KMS-11 (cell line): ENCODE measurements at regions not wholly inside any gene's neighbourhood (a gene's known extent, or its start where the extent isn't known, plus 50 kb on each side); places are given as distances from the start of the nearest gene placed in this dataset.
A peak's percentile ranks its signal among the peaks of the same experiment; 100 is the strongest.

Experiments
- H2AFZ ChIP-seq: fragments of 200-600 bp; sonication (generic); 2 replicates; pipeline ENCODE4 v1.6.1; 2016; ENCODE audit warnings: antibody characterized with exemption, mixed run types, low read depth
- H3K27ac ChIP-seq: fragments of 200-600 bp; sonication (generic); 2 replicates; pipeline ENCODE4 v1.6.1; 2016; ENCODE audit warnings: mild to moderate bottlenecking, mixed run types
- H3K27me3 ChIP-seq: fragments of 200-600 bp; sonication (generic); 2 replicates; pipeline ENCODE4 v1.6.1; 2017; ENCODE audit warnings: mild to moderate bottlenecking, low read depth, mixed run types, moderate library complexity; ENCODE audit not compliant: insufficient read depth
- H3K36me3 ChIP-seq: fragments of 200-600 bp; sonication (generic); 2 replicates; pipeline ENCODE4 v1.6.1; 2017; ENCODE audit warnings: mild to moderate bottlenecking, mixed run types; ENCODE audit not compliant: insufficient read depth
- H3K4me1 ChIP-seq: fragments of 200-600 bp; sonication (generic); 2 replicates; pipeline ENCODE4 v1.6.1; 2016; ENCODE audit warnings: mild to moderate bottlenecking, low read depth, mixed run types; ENCODE audit not compliant: poor library complexity, severe bottlenecking
- H3K4me2 ChIP-seq: fragments of 200-600 bp; sonication (generic); 2 replicates; pipeline ENCODE4 v1.7.0; 2016; ENCODE audit warnings: mild to moderate bottlenecking, mixed run types
- H3K4me3 ChIP-seq: fragments of 200-600 bp; sonication (generic); IDR thresholded peaks from 2 replicates; pipeline ENCODE4 v1.6.1; 2017; ENCODE audit warnings: low read depth, low read length, mixed read lengths; ENCODE audit not compliant: insufficient read depth
- H3K79me2 ChIP-seq: fragments of 200-600 bp; sonication (generic); 2 replicates; pipeline ENCODE4 v1.6.1; 2016; ENCODE audit warnings: low read depth, mixed run types; ENCODE audit not compliant: insufficient read depth
- H3K9ac ChIP-seq: fragments of 200-600 bp; sonication (generic); 2 replicates; pipeline ENCODE4 v1.6.1; 2016; ENCODE audit warnings: mild to moderate bottlenecking, mixed run types
- H4K20me1 ChIP-seq: fragments of 200-600 bp; sonication (generic); 2 replicates; pipeline ENCODE4 v1.6.1; 2016; ENCODE audit warnings: mild to moderate bottlenecking, mixed run types; ENCODE audit not compliant: insufficient read depth
- TF ChIP-seq, protein P1 (sequence below): fragments of 200-600 bp; sonication (generic); conservative IDR thresholded peaks from 2 replicates; pipeline ENCODE4 v1.6.1; 2017; ENCODE audit warnings: low read depth, mild to moderate bottlenecking, antibody characterized with exemption, low read length, moderate library complexity, mixed read lengths

DNA sequence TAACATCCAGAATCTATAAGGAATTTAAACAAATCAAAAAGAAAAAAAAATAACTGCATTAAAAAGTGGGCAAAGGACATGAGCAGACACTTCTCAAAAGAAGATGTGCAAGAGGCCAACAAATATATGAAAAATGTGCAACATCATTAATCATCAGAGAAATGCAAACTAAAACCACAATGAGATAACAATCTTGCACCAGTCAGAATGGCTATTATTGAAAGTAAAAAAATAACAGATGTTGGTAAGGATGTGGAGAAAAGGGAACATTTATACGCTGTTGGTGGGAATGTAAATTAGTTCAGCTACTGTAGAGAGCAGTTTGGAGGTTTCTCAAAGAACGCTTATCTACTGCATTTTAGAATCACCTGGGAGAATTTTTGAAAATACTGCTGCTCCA lies 186.1 kb downstream of the OTOL1 start:
- Histone ChIP-seq H3K79me2 (no peaks in the 10 kb centered on the region), H3K4me3 (peak overlapping the region; percentile 32), H3K4me2 (peak overlapping the region; percentile 51), H3K27me3 (no peaks in the 10 kb centered on the region), H3K4me1 (peaks cover 25% of the 10 kb centered on the region), H3K27ac (peak overlapping the region; percentile 27; the same call in 1 of the 2 replicates), H3K9ac (no peak overlapping the region; the same call in 1 of the 2 replicates), H4K20me1 (no peaks in the 10 kb centered on the region), H3K36me3 (no peaks in the 10 kb centered on the region), H2AFZ (no peak overlapping the region)
- TF ChIP-seq, protein P1, sequence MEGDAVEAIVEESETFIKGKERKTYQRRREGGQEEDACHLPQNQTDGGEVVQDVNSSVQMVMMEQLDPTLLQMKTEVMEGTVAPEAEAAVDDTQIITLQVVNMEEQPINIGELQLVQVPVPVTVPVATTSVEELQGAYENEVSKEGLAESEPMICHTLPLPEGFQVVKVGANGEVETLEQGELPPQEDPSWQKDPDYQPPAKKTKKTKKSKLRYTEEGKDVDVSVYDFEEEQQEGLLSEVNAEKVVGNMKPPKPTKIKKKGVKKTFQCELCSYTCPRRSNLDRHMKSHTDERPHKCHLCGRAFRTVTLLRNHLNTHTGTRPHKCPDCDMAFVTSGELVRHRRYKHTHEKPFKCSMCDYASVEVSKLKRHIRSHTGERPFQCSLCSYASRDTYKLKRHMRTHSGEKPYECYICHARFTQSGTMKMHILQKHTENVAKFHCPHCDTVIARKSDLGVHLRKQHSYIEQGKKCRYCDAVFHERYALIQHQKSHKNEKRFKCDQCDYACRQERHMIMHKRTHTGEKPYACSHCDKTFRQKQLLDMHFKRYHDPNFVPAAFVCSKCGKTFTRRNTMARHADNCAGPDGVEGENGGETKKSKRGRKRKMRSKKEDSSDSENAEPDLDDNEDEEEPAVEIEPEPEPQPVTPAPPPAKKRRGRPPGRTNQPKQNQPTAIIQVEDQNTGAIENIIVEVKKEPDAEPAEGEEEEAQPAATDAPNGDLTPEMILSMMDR: no peak

DNA sequence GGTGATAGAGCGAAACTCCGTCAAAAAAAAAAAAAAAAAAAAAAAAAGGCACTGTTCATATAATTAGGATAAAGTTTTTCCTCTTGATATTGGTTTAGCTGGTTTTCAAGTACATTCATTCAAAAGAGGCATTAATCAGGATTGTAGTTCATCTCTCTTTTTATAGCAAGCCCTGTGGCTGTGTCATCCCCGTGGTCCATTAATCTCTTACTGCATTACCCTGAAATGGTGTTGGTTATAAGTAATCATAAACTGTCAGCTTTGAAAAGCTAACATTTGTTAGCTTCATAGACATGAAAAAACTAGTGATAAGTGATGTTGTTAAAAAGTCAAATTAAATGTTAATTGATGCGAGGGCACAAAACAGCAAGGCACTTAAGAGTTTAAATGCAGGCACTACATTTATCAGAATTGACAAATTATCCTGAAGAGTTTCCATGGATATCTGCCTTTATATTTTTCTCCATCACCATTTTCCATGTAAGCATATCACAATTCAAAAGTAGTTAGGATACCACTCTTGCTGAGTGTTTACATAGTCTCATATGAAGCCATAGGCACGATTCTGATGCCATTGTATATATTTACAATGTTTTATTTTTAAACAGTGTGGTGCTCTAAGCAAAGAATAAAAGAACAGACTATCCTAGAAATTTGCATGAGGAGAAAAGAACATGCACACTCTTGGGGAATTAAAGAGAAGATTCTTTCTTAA lies 193.1 kb downstream of the OTOL1 start:
- TF ChIP-seq, protein P1: no peak
- Histone ChIP-seq H3K4me2 (no peak overlapping the region), H3K4me1 (no peaks in the 10 kb centered on the region), H3K27ac (no peak overlapping the region), H3K4me3 (no peak overlapping the region), H3K36me3 (no peaks in the 10 kb centered on the region), H4K20me1 (no peaks in the 10 kb centered on the region), H3K27me3 (no peaks in the 10 kb centered on the region), H3K9ac (no peak overlapping the region), H2AFZ (no peak overlapping the region), H3K79me2 (no peaks in the 10 kb centered on the region)

DNA sequence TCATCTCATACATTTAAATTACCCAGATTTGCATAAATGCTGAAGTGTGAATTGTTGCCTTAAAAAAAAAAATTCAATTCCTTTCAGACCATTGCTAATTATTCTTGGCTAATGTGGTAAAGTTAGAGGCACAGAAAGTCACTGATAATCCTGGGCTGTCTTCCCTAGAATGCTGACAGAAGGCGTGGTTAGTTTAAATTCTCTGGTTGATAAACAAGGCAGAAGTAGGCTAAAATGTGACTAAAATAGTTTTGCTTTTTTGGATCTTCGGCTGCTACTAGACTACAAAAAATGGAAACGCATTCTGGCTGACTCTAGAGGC lies 193.7 kb downstream of the OTOL1 start:
- Histone ChIP-seq H3K79me2 (no peaks in the 10 kb centered on the region), H3K27me3 (no peaks in the 10 kb centered on the region), H3K4me1 (no peaks in the 10 kb centered on the region), H4K20me1 (no peaks in the 10 kb centered on the region), H3K4me3 (no peak overlapping the region), H3K4me2 (no peak overlapping the region), H3K36me3 (no peaks in the 10 kb centered on the region), H3K27ac (no peak overlapping the region), H2AFZ (no peak overlapping the region), H3K9ac (no peak overlapping the region)
- TF ChIP-seq, protein P1: no peak

DNA sequence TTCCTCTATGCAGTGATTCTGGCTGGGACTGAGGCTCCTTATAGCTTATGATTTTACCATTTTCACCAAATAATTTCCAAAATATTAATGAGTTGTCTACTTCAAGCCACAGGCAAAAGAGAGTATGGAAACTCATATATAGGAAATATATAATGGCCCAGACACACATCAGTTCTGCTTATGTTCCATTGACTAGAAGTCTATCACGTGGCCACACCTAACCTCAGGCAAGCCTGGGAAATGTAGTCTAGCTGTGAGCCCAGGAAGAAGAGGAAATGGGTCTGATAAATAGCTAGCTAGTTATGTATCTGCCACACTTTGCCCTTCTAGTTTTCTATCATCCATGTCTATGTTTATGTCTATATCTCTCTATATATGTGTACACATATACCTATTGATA lies 195.1 kb downstream of the OTOL1 start:
- H3K27ac ChIP-seq: no peak overlapping the region
- H2AFZ ChIP-seq: no peak overlapping the region

More for the DNA sequence above, 195.1 kb downstream of the OTOL1 start:
- H3K36me3 ChIP-seq: no peaks in the 10 kb centered on the region
- no peaks in the 10 kb centered on the region for H3K4me1 ChIP-seq
- no peaks in the 10 kb centered on the region for H4K20me1 ChIP-seq
- no peaks in the 10 kb centered on the region for H3K27me3 ChIP-seq
- TF ChIP-seq, protein P1: no peak
- no peaks in the 10 kb centered on the region for H3K79me2 ChIP-seq
- H3K4me3 ChIP-seq: no peak overlapping the region
- no peak overlapping the region for H3K4me2 ChIP-seq
- no peak overlapping the region for H3K9ac ChIP-seq
